GM12878 (cell line): ENCODE measurements at regions not wholly inside any gene's neighbourhood (a gene's known extent, or its start where the extent isn't known, plus 50 kb on each side); places are given as distances from the start of the nearest gene placed in this dataset.

ENCODE experiments used
- ATAC-seq: fragments of 200-7000 bp; cut with Tn5 transposase; 3 replicates; pipeline ENCODE4 v1.9.1; 2020; ENCODE audit warnings: mild to moderate bottlenecking, moderate library complexity
- BruUV-seq: library from RNA; stranded (reverse); fragments of 400-500 nt; replicated peaks from 2 replicates; lab custom pipeline; 2021; lab: Mats Ljungman, UMichigan
- CTCF ChIA-PET: fragments of 300-600 bp; sonication (Branson Sonifier 250); formaldehyde crosslinking; extraction: SDS; loops from one replicate; lab custom pipeline; 2021; ENCODE audit warnings: inconsistent platforms; lab: Yijun Ruan, JAX
- POLR2A ChIA-PET: fragments of 350-600 bp; formaldehyde crosslinking; extraction: SDS; loops from one replicate; lab custom pipeline; 2021; ENCODE audit warnings: inconsistent platforms; lab: Charles Lee
- RAD21 ChIA-PET: fragments of 300-600 bp; sonication (Branson Sonifier 250); formaldehyde crosslinking; loops from one replicate; lab custom pipeline; 2023; ENCODE audit warnings: antibody characterized with exemption; ENCODE audit not compliant: unreplicated experiment; lab: Charles Lee
- SMC1A ChIA-PET: fragments of 300-600 bp; sonication (Branson Sonifier 250); formaldehyde crosslinking; loops from one replicate; lab custom pipeline; 2023; ENCODE audit not compliant: unreplicated experiment, uncharacterized antibody; lab: Charles Lee
- DNase-seq: peaks from one replicate; pipeline ENCODE4 v3.0.0-alpha.2; 2011; ENCODE audit warnings: low read depth, low spot score
- FAIRE-seq: peaks from 3 replicates; lab custom pipeline; 2011; peaks lifted over from hg19 to GRCh38; lab: Jason Lieb, UNC
- H2AFZ ChIP-seq: 2 replicates; pipeline ENCODE4 v1.6.0; 2011; ENCODE audit warnings: low read depth, low read length, control low read depth; ENCODE audit not compliant: control insufficient read depth
- H3K27ac ChIP-seq: 2 replicates; pipeline ENCODE4 v1.5.1; 2011; ENCODE audit warnings: control low read depth; ENCODE audit not compliant: control insufficient read depth, insufficient read depth
- H3K27me3 ChIP-seq, 2 experiments: replicated peaks in 1 of 2; 2 replicates each; pipeline versions ENCODE4 v1.6.0 to v1.6.1; 2011; ENCODE audit warnings: low read length in 1 of 2; ENCODE audit not compliant: control insufficient read depth in 2 of 2, insufficient read depth in 2 of 2
- H3K36me3 ChIP-seq, 2 experiments: 2 replicates each; pipeline ENCODE4 v1.5.1; 2011; ENCODE audit warnings: low read length in 1 of 2; ENCODE audit not compliant: control insufficient read depth in 2 of 2, insufficient read depth in 2 of 2
- H3K4me1 ChIP-seq: 2 replicates; pipeline ENCODE4 v1.6.1; 2011; ENCODE audit warnings: mild to moderate bottlenecking, low read length, moderate library complexity, mixed read lengths; ENCODE audit not compliant: control insufficient read depth, insufficient read depth
- H3K4me2 ChIP-seq: 2 replicates; pipeline ENCODE4 v1.6.0; 2011; ENCODE audit warnings: control low read depth; ENCODE audit not compliant: control insufficient read depth, insufficient read depth
- H3K4me3 ChIP-seq: fragments of 200-600 bp; sonication (generic); 2 replicates; pipeline ENCODE4 v1.5.1; 2016
- H3K79me2 ChIP-seq: 2 replicates; pipeline ENCODE4 v1.6.0; 2011; ENCODE audit warnings: low read length; ENCODE audit not compliant: control insufficient read depth, insufficient read depth
- H3K9ac ChIP-seq: 2 replicates; pipeline ENCODE4 v1.8.0; 2011; ENCODE audit warnings: low read length, control low read depth, mixed read lengths; ENCODE audit not compliant: control insufficient read depth, insufficient read depth
- H3K9me3 ChIP-seq: replicated peaks from 3 replicates; pipeline ENCODE4 v1.5.1; 2011; ENCODE audit warnings: mild to moderate bottlenecking, low read length; ENCODE audit not compliant: control insufficient read depth, insufficient read depth
- H4K20me1 ChIP-seq: 2 replicates; pipeline ENCODE4 v1.6.0; 2011; ENCODE audit not compliant: control insufficient read depth, insufficient read depth
- NR2F1 ChIP-seq: fragments of 450-650 bp; conservative IDR thresholded peaks from 2 replicates; pipeline ENCODE4 v1.6.1; 2017; ENCODE audit warnings: mild to moderate bottlenecking
- RBBP5 ChIP-seq: fragments of 200-600 bp; sonication (generic); conservative IDR thresholded peaks from 2 replicates; pipeline ENCODE4 v1.6.1; 2016
- USF2 ChIP-seq: IDR thresholded peaks from 2 replicates; pipeline ENCODE4 v1.6.1; 2011; ENCODE audit warnings: low read depth, low read length, improper control_type of control experiment, borderline replicate concordance
- WGBS: methylation state at CpG from one replicate; pipeline ENCODE4 v1.1.6; 2016; ENCODE audit warnings: low lambda C conversion rate; ENCODE audit not compliant: insufficient replicate concordance, insufficient coverage; ENCODE audit errors: missing lambda C conversion rate; 5-methylcytosine and 5-hydroxymethylcytosine counted together
- in situ Hi-C: fragments of 300-500 bp; cut with MboI; formaldehyde crosslinking; loops from 9 replicates; pipeline ENCODE4 v1.14.3; 2018; ENCODE audit warnings: mixed read lengths
- intact Hi-C: fragments of 100-400 bp; cut with micrococcal nuclease; formaldehyde crosslinking; loops from one replicate; pipeline ENCODE4 v1.14.2; 2022; ENCODE audit not compliant: unreplicated experiment

- CTCF ChIA-PET: no interaction called here
Observed at GRCh38 chr15:25955628-25956027, 92.5 kb upstream of the ATP10A start.

GRCh38 chr15:25954398-25954797 lies 91.3 kb upstream of the ATP10A start:
- POLR2A ChIA-PET: no interaction called here
- Histone ChIP-seq H3K4me2 (no peak overlapping the region), H3K4me3 (no peak overlapping the region), H4K20me1 (no peaks in the 10 kb centered on the region), H3K4me1 (no peaks in the 10 kb centered on the region), H3K9me3 (no peaks in the 10 kb centered on the region; the same call in 2 of the 3 replicates), H3K27ac (no peak overlapping the region), H3K27me3 (no peaks in the 10 kb centered on the region), H3K36me3 (no peaks in the 10 kb centered on the region), H3K79me2 (no peaks in the 10 kb centered on the region), H2AFZ (no peak overlapping the region), H3K9ac (no peak overlapping the region)
- CTCF ChIA-PET: no interaction called here
- WGBS: 22% methylated on average over 4 of the region's 4 CpGs
- intact Hi-C loops (no loop called here), in situ Hi-C loops (no loop called here)
- no peak for DNase-seq
- TF ChIP-seq USF2: no peak
- BruUV-seq: no TSS peak
- no peak for ATAC-seq
- FAIRE-seq: no peak
- RAD21 ChIA-PET: no interaction called here
- SMC1A ChIA-PET: no interaction called here

More at GRCh38 chr15:25955628-25956027, 92.5 kb upstream of the ATP10A start:
- WGBS: 39% methylated on average over 2 of the region's 2 CpGs
- ChIA-PET POLR2A (no interaction called here), SMC1A (no interaction called here), RAD21 (no interaction called here)
- Histone ChIP-seq H2AFZ (no peak overlapping the region), H4K20me1 (no peaks in the 10 kb centered on the region), H3K9me3 (no peaks in the 10 kb centered on the region; the same call in 2 of the 3 replicates), H3K9ac (no peak overlapping the region), H3K4me1 (no peaks in the 10 kb centered on the region), H3K27me3 (no peaks in the 10 kb centered on the region), H3K27ac (no peak overlapping the region), H3K79me2 (no peaks in the 10 kb centered on the region), H3K36me3 (no peaks in the 10 kb centered on the region), H3K4me3 (no peak overlapping the region), H3K4me2 (no peak overlapping the region)
- intact Hi-C loops: no loop called here
- no peak for DNase-seq
- in situ Hi-C loops: no loop called here
- TF ChIP-seq RBBP5 (no peak), NR2F1 (no peak)
- BruUV-seq: no TSS peak
- no peak for FAIRE-seq
- ATAC-seq: no peak
